OCI-LY7 (cell line): ENCODE measurements at regions not wholly inside any gene's neighbourhood (a gene's known extent, or its start where the extent isn't known, plus 50 kb on each side); places are given as distances from the start of the nearest gene placed in this dataset.

ENCODE experiments used
- BruUV-seq: library from RNA; stranded (reverse); fragments of 400-500 nt; replicated peaks from 2 replicates; lab custom pipeline; 2021; lab: Mats Ljungman, UMichigan
- CTCF ChIA-PET: fragments of 300-600 bp; sonication (Branson Sonifier 250); formaldehyde crosslinking; loops from one replicate; lab custom pipeline; 2022; ENCODE audit warnings: antibody characterized with exemption; ENCODE audit not compliant: unreplicated experiment; lab: Charles Lee
- POLR2A ChIA-PET: fragments of 300-600 bp; sonication (Branson Sonifier 250); formaldehyde crosslinking; loops from one replicate; lab custom pipeline; 2022; ENCODE audit warnings: antibody characterized with exemption; lab: Charles Lee
- DNase-seq: peaks from one replicate; pipeline ENCODE4 v3.0.0-alpha.2; 2015; ENCODE audit warnings: low spot score
- H2AFZ ChIP-seq: fragments of 200-600 bp; sonication (generic), shearing (Covaris generic); 2 replicates; pipeline ENCODE4 v1.6.1; 2014; ENCODE audit warnings: mild to moderate bottlenecking, antibody characterized with exemption, low read length, moderate library complexity
- H3K27ac ChIP-seq: fragments of 200-600 bp; sonication (generic); 2 replicates; pipeline ENCODE4 v1.5.1; 2014; ENCODE audit warnings: mixed run types, low read depth, mild to moderate bottlenecking, moderate library complexity, low read length, inconsistent platforms; ENCODE audit not compliant: poor library complexity, severe bottlenecking
- H3K36me3 ChIP-seq: fragments of 200-600 bp; sonication (generic); 2 replicates; pipeline ENCODE4 v1.6.1; 2014; ENCODE audit warnings: mild to moderate bottlenecking, antibody characterized with exemption, low read length, moderate library complexity, mixed read lengths; ENCODE audit not compliant: insufficient read depth
- H3K4me1 ChIP-seq: fragments of 200-600 bp; sonication (generic); 2 replicates; pipeline ENCODE4 v1.5.1; 2014; ENCODE audit warnings: mild to moderate bottlenecking, low read length; ENCODE audit not compliant: insufficient read depth, poor library complexity, severe bottlenecking
- H3K4me2 ChIP-seq: fragments of 200-600 bp; sonication (generic); 2 replicates; pipeline ENCODE4 v1.6.1; 2014; ENCODE audit warnings: mild to moderate bottlenecking, low read length
- H3K4me3 ChIP-seq: fragments of 200-600 bp; sonication (generic); 2 replicates; pipeline ENCODE4 v1.5.1; 2014; ENCODE audit warnings: mild to moderate bottlenecking, low read depth, low read length; ENCODE audit not compliant: poor library complexity, severe bottlenecking
- H3K79me2 ChIP-seq: fragments of 200-600 bp; sonication (generic); 2 replicates; pipeline ENCODE4 v1.6.1; 2016; ENCODE audit warnings: low read depth, mild to moderate bottlenecking, low read length, moderate library complexity, mixed read lengths; ENCODE audit not compliant: insufficient read depth
- H3K9me2 ChIP-seq: fragments of 200-600 bp; sonication (generic); 2 replicates; pipeline ENCODE4 v1.6.1; 2016; ENCODE audit warnings: mild to moderate bottlenecking, low read length, mixed read lengths; ENCODE audit not compliant: insufficient read depth
- H3K9me3 ChIP-seq: fragments of 200-600 bp; sonication (generic); 2 replicates; pipeline ENCODE4 v1.6.1; 2014; ENCODE audit warnings: mild to moderate bottlenecking, mixed run types, low read length, mixed read lengths
- H4K20me1 ChIP-seq: fragments of 200-600 bp; sonication (generic); 2 replicates; pipeline ENCODE4 v1.6.1; 2014; ENCODE audit warnings: mild to moderate bottlenecking, antibody characterized with exemption, low read length, moderate library complexity, mixed read lengths; ENCODE audit not compliant: insufficient read depth
- EZH2phosphoT487 ChIP-seq: fragments of 200-600 bp; sonication (generic); IDR thresholded peaks from 2 replicates; pipeline ENCODE4 v1.6.1; 2018; ENCODE audit warnings: low read depth, borderline replicate concordance, mild to moderate bottlenecking, mixed run types, antibody characterized with exemption, low read length, moderate library complexity, mixed read lengths
- intact Hi-C: fragments of 100-400 bp; cut with micrococcal nuclease; formaldehyde crosslinking; loops from one replicate; pipeline ENCODE4 v1.10.0; 2022; ENCODE audit not compliant: unreplicated experiment
- TF ChIP-seq, protein P1 (sequence below): fragments of 200-600 bp; sonication (generic); conservative IDR thresholded peaks from 2 replicates; pipeline ENCODE4 v1.5.1; 2014; ENCODE audit warnings: mild to moderate bottlenecking, antibody characterized with exemption, low read length, moderate library complexity, mixed read lengths

DNA sequence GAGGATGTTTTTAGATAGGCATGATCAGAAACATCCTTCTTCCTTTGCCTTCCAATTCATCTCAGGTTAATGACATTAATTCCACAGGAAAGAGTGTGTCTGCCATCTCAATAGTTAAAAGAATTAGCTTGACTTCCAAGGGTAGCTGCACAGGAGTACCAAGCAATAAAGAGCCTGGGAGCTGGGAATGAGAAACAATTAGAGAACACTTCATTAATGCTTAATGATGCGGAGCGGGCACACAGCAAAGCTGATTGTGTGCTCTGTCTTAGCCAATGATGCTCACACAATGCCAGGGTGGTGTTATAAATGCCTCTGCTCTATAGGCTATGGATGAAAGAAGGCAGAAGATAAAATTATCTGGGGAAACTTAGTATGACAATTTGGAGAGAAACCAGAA, 1052.5 kb upstream of the LCORL start:
- CTCF ChIA-PET: no interaction called here
- peak overlapping the region; percentile 13 for H3K4me3 ChIP-seq
- no peaks in the 10 kb centered on the region for H3K79me2 ChIP-seq
- H3K9me2 ChIP-seq: no peaks in the 10 kb centered on the region
- H4K20me1 ChIP-seq: no peaks in the 10 kb centered on the region
- peak overlapping the region; percentile 64 for H3K4me2 ChIP-seq
- H3K27ac ChIP-seq: peak overlapping the region; percentile 48
- peaks cover 32% of the 10 kb centered on the region for H3K4me1 ChIP-seq
- BruUV-seq: no TSS peak
- POLR2A ChIA-PET: interaction anchor here (0.7 to 1.4 kb wide), 3 partner anchors 10 to 155 kb away, joined by 3 read pairs; no protein-coding TSS in a partner anchor
- TF ChIP-seq, protein P1, sequence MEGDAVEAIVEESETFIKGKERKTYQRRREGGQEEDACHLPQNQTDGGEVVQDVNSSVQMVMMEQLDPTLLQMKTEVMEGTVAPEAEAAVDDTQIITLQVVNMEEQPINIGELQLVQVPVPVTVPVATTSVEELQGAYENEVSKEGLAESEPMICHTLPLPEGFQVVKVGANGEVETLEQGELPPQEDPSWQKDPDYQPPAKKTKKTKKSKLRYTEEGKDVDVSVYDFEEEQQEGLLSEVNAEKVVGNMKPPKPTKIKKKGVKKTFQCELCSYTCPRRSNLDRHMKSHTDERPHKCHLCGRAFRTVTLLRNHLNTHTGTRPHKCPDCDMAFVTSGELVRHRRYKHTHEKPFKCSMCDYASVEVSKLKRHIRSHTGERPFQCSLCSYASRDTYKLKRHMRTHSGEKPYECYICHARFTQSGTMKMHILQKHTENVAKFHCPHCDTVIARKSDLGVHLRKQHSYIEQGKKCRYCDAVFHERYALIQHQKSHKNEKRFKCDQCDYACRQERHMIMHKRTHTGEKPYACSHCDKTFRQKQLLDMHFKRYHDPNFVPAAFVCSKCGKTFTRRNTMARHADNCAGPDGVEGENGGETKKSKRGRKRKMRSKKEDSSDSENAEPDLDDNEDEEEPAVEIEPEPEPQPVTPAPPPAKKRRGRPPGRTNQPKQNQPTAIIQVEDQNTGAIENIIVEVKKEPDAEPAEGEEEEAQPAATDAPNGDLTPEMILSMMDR: no peak
- no peak for TF ChIP-seq EZH2phosphoT487
- intact Hi-C loops: no loop called here
- H2AFZ ChIP-seq: peak overlapping the region; percentile 58
- H3K36me3 ChIP-seq: peaks cover 4% of the 10 kb centered on the region; the same call in 1 of the 2 replicates
- DNase-seq: peak; percentile 13
- H3K9me3 ChIP-seq: 0 out of 2 replicates have a peak, but pooled peaks cover 7% of the 10 kb centered on the region

DNA sequence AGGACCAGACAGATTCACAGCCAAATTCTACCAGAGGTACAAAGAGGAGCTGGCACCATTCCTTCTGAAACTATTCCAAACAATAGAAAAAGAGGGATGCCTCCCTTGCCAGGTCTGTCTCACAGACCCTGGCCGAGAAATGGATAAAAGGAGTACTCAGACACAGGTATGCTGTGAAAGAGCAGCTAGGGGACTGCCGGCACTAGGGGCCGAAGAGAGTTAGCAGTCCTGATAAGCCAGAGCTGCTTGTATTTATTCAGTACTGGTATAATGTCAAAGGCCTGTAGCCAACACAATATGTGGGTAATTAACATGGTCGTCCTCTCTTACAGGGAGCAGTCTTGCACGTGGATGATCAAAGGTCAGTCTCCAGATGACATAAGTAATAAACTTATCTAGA, 1042.1 kb upstream of the LCORL start:
- H3K36me3 ChIP-seq: no peaks in the 10 kb centered on the region; the same call in 1 of the 2 replicates
- no peak overlapping the region for H3K27ac ChIP-seq
- H3K9me3 ChIP-seq: peaks cover 14% of the 10 kb centered on the region; the same call in 1 of the 2 replicates
- BruUV-seq: no TSS peak
- H4K20me1 ChIP-seq: no peaks in the 10 kb centered on the region
- H3K79me2 ChIP-seq: no peaks in the 10 kb centered on the region
- no peak overlapping the region for H3K4me2 ChIP-seq
- ChIA-PET CTCF (no interaction called here), POLR2A (interaction anchor here (0.7 to 1.3 kb wide), 3 partner anchors 13 to 139 kb away, joined by 3 read pairs; no protein-coding TSS in a partner anchor)
- H3K4me1 ChIP-seq: no peaks in the 10 kb centered on the region
- H3K4me3 ChIP-seq: no peak overlapping the region
- no peaks in the 10 kb centered on the region for H3K9me2 ChIP-seq
- intact Hi-C loops: no loop called here
- TF ChIP-seq, protein P1: no peak
- no peak for TF ChIP-seq EZH2phosphoT487
- DNase-seq: peak; percentile 32
- H2AFZ ChIP-seq: no peak overlapping the region

DNA sequence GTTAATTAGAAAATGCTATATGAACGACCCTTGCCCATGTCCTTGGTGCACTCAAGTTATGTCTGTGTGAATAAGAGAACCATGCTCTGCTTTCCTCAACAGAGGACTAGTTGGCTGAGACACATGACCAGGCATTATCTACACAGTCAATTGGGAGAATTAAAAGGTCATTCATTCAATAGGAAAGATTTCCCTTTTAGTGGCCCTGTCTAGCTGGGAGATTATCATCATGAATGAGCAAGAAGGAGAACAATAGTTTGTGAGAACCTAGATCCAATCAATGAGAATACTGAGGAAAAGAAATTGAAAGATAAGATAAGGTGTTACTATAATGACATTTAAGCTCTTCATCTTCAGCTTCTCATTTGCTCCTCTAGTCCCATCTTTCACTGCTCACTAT, 1033.4 kb upstream of the LCORL start:
- DNase-seq: no peak
- Histone ChIP-seq H2AFZ (peak overlapping the region; percentile 63; the same call in 1 of the 2 replicates), H3K4me2 (no peak overlapping the region), H3K27ac (no peak overlapping the region), H3K9me3 (0 out of 2 replicates have a peak, but pooled peaks cover 4% of the 10 kb centered on the region), H4K20me1 (no peaks in the 10 kb centered on the region), H3K79me2 (no peaks in the 10 kb centered on the region), H3K4me1 (peaks cover 11% of the 10 kb centered on the region), H3K4me3 (no peak overlapping the region), H3K36me3 (no peaks in the 10 kb centered on the region; the same call in 1 of the 2 replicates), H3K9me2 (no peaks in the 10 kb centered on the region)
- POLR2A ChIA-PET: no interaction called here
- CTCF ChIA-PET: no interaction called here
- no TSS peak for BruUV-seq
- intact Hi-C loops: no loop called here
- TF ChIP-seq, protein P1: no peak
- TF ChIP-seq EZH2phosphoT487: no peak
